Endometrial microvascular endothelial cells (primary cell): ENCODE measurements at regions not wholly inside any gene's neighbourhood (a gene's known extent, or its start where the extent isn't known, plus 50 kb on each side); places are given as distances from the start of the nearest gene placed in this dataset.

Experiments
- in situ Hi-C: cut with HindIII; loops from 2 replicates; pipeline ENCODE4 v1.10.0; 2017; ENCODE audit warnings: low sequenced_read_pairs, low pct_unique_long_range_greater_than_20kb; ENCODE audit errors: inconsistent ontology term

DNA sequence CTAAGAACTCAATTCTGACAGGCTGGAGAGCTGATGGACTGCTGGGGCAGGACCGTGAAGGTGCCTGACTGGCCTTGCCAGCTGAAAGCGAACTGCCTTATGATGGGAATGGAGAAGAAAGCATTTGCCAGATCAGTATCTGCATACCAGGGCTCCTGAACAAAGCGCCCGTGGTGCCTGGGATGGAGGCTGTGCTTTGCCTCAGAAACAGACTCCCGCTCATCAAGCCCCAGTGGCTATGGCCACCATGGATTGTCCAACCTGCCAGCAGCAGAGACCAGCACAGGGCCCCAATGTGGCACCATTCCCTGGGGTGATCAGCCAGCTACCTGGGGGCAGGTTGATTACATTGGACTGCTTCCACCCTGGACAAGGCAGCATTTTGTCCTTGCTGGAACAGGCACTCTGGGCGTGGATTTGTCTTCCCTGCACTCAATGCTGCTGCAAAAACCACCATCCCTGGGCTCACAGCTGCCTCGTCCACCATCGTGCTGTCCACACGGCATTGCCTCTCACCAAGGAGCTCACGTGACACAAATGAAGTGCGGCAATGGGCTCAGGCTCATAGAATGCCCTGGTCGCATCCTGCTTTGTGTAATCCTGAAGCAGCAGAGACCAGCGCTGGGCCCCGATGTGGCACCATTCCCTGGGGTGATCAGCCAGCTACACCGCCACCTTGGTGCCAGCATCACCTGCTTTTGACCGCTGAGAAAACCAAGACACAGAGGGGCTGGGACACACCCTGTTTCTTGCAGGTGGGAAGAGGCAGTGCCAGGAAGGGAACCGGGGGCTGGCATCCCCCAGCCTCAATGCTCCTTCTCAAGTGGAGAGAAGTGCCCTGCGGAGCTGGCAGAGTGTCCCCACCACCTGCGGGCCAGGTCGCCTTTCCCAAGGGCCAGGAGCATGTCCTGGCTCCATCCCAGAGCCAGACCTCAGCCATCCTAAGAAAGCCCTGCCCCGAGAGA lies 1367.5 kb downstream of the BRD1 start:
- in situ Hi-C loops: no loop called here

DNA sequence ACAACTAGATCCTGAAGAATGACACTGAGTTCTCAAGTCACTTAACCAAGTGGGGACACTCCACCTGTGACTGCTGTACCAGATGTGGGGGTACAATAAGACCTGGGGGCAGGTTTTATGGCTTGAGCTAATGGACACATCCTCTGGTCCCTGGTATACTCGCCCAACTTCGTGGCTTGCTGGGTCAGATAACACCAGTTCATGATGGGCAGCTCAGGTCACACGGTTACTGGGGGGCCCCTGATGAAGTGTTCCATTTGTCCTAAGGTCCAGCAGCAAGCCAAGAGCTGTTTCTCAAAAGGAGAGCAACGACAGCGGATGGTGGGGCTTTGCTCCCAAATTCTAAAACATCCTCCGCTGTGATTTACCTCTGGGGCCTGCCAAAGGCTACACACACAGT lies 1368.4 kb downstream of the BRD1 start:
- in situ Hi-C loops: no loop called here

DNA sequence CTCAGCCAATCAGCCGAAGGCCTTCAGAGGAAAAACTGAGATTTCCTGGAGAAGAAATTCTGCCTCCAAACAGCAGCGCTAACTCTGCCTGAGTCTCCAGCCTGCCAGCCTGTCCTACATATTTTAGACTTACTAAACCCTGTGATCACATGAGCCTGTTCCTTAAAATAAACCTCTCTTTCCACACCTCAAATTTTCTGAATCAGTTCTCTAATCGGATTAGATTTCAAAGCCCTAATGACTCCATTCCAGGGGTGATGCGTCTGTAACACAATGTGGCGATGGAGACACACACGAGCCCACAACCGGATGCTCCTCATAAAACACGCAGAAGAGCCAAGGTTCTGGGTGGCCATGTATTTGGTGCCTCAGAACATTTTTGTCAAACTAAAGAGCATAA lies 1371.2 kb downstream of the BRD1 start:
- in situ Hi-C loops: no loop called here

DNA sequence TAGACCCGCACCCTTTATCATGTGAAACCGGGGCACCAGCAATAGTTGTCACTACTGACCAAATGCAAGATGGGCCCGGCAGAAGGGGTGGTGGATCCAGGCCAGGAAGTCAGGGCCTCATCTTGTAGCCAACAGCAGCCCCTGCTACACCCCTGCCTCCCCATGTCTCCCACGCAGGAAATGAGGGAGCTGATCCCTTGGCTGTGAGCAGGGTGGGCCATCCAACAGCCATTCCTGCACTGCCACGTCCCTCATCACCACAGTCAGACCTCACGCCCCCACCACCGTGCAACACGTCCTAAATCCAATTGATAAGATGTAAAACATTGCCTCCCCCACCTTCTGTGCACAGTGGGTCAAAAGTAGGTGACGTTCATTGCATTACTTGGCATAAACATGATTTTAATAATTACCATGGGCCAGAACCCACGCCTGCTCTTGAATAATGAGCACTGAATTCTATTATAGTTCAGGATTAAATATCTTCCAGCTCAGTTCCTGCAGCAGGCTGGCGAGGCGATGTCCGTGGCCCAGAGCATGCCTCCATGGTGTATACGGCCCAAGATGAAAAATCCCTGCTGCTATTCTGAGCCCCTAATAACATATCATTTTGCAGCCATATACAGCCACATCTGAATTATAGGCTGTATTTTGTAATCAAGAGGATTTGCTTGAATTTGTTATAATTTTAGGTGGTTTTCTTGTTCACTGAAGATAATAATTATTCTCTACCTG lies 1373.8 kb downstream of the BRD1 start:
- in situ Hi-C loops: no loop called here

DNA sequence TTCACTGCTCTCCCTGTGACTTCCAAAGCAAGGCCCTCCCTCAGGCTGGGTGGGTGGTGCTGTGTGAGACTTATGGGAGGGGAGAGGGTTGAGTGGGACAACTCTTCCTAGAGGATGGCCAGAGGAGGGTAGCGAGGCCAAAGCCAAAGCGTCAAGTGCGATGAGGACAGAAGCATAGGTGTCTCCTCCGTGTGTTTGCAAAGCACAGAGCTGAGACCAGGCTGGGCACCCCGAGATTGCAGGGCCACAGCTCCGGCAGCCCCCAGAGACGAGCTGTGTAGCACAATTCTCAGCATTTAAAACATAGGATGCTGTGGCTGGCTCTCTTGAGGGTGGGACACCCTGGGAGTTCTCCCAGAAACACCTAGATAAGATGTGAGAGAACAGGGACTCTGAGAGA lies 1374.5 kb downstream of the BRD1 start:
- in situ Hi-C loops: no loop called here

DNA sequence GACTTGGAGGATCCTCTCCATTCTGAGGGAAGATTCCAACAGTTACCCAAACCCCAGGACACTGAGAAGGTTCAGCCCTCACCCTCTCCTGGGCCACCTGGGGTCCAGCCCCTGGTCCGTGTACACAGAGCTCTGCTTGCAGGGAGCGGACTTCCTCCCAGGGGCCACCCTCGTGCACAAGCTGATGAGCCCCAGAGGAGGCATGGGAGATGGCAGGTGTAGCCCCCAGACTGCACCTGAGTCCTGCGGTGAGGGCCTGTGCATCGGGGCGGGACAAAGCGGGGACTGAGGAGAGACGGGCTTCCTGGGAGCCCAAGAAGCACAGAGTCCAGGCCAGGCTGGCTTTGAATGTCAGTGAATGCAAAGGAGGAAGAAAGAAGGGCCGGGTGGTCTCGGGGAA lies 1374.9 kb downstream of the BRD1 start:
- in situ Hi-C loops: no loop called here

DNA sequence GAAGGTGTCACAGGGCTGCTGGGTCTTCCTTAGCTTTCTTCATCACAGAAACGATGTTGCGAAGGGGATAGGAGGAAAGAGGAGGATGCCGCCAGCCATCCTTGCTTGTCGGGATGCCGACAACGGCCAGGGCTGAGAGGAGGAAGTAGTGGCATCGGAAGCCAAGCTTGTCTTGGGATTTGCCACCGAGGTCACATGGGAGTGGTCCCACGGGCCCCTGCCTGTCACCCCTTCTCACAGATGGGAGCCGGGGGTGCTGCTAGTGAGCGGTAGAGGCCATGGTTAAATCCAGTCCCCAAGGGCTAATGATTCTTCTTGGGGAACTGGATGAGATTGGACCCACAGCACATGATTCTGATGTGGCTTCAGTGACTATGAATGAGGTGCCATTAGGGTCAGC lies 1375.8 kb downstream of the BRD1 start:
- in situ Hi-C loops: no loop called here

DNA sequence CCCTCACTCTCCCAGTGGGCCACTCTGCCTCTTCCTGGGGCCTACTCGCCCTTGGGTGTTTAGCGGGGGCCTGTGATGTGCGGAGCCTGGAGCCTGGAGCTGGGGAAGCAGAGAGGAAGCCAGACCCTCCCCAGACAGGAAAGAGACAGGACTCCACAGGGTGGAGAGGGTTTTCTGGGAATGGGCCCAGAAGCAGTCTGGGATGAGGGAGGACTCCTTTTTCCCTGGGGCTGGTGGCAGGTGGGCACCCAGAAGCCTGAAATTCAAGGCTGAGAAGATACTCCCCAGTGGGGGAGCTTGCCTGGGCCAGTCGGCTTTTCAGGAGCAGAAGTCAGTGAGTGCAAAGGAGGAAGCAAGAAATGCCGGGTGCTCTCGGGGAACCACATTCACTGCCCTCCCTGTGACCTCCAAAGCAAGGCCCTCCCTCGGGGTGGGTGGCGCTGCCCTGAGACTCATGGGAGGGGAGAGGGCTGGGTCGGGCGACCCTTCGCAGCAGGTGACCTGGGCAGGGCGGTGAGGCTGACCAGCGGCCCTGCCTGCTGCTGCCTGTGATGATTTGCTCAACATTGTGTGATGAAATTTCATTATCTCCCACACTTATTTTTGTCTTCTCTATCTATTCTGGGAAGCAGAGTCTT lies 1377.4 kb downstream of the BRD1 start:
- in situ Hi-C loops: no loop called here

DNA sequence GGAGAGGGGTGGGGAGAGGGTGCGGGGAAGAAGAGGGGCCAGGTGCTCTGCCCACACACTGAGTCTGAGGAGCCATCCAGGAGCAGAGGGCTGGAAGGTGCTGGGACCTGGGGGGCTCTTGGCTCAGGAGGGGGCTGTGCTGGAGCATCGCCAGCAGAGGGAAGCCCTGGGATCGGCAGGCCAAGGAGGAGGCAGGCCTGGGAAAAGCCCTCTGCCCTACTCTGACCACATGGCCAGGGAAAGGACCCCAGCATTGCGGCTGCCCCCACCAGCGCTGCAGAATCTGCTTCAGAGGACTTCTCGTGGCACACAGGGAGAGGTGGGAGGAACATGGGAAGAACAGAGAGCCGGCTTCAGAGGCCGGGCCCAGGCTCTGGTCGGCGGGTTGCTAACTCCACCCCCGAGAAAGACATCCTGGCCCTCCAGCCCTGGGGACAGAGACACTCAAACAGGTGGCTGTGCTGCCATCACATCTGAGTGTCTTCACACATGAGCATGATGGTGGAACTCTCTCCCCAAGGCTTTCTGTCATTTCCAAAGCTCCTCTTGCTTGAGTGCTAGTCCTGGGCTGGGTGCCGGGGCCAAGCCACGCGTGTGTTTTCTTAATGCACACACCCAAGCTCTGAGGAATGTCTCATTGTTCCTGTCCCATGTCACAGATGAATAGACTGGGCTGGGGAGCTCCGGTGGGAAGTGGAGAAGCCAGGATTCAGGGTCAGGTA lies 1378.0 kb downstream of the BRD1 start:
- in situ Hi-C loops: no loop called here

DNA sequence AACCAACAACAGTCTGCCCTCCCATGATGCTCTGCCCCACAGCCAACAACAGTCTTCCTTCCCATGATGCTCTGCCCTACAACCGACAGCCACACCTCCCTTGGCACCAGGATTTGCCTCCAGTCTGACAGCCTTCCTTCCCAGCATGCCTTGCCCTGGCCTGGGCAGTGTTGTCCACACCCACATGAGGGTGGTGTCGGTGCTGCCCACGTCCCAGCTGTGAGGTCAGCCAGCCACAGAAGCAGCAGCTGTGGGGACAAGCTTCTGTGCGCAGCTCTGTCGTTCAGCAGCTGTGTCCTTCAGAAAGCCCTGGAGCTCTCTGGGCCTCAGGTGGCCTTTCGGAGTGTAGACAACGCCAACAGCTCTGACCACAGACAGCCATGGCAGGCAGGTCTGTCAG lies 1378.9 kb downstream of the BRD1 start:
- in situ Hi-C loops: no loop called here

DNA sequence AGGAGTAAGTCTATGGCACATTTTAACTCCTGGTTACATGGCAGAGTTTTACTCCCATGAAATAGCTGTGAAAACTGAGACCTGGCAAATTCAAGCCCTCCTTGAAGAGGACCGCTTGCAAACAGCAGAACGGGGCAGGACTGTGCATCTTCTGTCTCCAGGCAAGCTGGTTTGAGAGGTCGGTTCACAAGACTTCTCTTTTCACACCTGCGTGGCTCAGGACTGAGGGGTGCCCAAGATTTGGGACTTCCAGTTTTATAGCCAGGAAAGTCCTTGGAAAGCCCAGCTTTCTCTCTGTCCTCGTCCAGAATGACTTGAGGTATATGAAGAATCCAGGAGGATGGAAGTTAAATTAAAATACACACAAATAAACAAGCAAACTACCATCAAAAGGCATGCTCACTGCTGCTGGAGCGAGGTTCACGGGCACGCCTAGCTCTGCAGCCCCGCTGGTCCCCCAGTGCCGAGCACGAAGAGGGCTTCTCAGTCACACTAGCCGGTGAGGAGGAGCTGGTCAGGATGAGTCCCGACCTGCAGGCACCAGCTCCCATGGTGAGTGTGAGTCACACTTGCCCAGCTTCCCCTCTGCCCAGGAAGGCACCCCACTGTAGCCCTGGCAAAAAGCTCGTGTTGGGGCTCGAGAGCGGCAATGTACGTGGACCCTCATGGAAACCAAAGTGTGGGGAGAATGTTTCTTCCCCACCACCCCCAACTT lies 1382.4 kb downstream of the BRD1 start:
- in situ Hi-C loops: no loop called here

DNA sequence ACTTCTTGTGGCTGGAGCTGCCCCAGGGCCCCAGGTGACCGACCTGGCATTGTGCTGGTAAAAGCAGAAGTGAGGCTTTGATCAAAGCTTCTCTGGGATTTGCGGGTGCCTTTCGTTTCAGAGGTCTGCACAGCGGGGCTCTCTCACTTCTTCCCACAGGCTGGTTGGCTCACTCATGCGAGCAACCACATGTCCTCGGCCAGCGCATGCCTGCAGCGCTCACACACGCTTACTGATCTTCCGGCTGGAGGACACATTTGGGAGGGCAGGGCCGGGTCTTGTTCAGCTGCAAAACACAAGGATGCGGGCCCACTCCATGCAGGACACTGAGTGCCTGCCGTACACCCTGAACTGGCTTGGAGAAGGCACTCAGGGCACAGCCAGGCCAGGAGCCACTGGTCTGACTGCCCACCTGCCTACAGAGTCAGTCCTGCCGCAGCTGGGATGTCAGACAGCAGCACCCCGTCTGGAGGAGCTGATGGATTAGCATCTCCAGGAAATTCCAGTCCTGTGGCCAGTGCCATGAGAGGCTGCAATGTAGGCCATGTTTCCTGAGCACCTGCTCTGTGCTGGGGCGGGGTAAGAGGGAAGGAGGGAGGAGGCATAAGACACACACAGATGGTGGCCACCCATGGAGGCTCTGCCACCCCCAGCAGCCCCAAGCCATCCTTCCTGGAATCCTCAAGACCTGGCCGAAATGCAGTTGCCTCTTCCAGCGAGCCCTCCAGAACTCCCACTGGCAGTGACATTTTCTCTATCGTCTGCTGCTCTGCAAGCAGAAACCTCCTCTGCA lies 1383.2 kb downstream of the BRD1 start:
- in situ Hi-C loops: no loop called here

DNA sequence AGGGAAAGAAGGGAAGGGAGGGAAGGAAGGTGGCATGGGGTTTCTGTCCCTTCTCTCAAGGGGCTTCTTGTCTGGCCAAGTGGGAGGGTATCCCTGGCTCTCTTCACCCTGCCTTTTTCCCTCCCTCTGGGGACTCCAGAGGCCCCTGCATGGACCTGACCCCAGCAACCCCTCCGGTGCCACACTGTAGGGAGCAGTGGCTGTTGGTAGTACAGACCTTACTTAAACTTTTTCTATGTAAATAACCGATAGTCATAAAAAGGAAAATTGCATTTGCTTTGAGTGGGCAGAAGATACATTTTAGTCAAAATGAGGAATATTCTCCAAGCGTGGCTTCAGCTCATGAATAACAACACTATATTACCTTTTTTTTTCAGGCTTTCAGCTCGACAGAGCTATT lies 1384.0 kb downstream of the BRD1 start:
- in situ Hi-C loops: no loop called here

DNA sequence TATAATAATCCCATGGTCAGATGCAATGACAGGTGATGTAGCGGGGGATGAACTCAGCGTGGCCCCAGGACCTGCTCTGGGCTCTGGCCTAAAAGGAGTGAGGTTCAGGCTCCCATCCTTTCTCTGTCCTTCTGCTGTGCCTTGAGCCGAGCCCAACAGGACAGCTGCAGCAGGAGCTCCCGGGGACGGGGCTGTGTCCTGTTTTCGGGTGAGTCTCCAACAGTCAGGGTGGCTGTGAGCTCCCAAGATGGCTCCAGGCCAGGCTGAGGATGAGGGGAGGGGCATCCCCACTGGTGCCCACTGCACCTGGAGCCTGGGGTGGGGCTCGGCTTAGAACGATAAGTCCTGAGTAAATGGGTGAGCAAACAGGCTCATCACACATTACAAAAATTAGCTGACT lies 1385.0 kb downstream of the BRD1 start:
- in situ Hi-C loops: no loop called here

DNA sequence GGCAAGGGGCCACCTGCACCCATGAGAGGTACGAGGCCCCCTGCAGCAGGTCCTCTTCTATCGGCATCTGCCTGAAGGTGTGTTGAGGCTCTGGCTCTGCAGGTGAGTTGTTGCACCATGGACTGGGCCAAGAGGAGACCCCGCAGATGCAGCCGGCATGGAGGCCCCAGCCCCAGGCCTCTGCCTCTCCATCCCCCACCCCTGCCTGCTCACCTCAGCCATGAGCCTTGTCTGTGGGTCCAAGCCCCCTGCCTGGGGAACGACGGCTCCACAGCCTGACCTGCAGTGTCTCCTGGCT lies 1386.2 kb downstream of the BRD1 start:
- in situ Hi-C loops: no loop called here

DNA sequence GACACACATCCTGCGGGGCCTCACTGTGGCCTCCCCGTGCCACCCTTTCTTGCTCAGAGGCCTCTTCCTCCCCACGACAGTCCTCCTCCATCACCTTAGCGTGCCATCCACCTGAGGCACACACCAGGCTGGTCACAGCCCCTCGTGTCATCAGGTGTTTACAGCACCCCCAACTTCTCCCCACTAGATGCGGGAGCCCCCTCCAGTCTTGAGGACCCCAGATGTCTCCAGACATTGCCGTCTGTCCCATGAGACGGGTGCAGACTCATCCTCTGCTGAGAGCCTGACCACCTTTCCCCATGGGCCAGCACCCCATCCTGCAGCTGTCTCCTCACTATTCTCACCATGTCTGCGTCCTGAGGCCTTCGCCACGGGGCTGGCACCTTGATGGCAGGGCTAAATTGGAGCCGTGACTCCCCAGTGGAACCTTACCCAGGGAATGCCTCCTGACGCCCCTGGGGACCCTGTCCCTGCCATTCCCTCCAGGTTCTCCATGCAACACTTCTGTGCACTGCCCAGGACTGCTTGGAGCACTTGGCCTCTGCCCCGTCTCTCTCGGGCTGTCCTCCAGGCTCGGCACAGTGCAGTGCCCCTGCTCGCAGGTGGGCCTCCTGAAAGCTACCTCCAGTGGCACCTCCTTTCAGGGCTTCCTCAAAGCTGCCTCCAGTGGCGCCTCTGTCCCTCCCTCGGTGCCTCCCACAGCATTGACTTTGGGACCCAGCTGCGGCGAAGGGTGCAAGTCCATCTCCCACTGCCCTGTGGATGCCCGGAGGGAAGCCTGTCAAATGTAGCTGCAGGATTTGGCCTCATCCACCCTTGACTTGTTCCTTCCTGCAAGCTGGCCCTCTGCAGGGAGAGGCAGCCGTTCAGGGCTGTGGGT lies 1386.8 kb downstream of the BRD1 start:
- in situ Hi-C loops: no loop called here

DNA sequence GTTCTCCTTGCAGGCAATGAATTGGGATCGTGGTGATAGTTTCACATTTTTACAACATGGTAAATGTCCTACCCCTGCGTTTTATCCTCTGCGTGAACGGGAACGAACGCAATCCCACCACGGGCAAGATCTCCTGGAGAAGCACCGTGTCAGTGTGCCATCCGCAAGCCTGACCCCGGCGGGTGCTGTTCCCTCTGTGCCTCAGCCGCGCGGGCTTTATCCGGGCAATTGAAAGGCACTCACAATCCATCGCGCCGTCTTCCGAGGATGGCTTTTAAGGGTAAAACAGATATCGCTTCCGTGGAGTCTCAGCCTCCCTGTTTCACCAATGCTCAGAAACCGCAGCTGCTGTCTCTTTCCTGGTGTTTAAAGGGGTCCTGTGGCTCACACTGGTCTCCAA lies 1387.5 kb downstream of the BRD1 start:
- in situ Hi-C loops: no loop called here
